H1 (cell line): ENCODE measurements at regions not wholly inside any gene's neighbourhood (a gene's known extent, or its start where the extent isn't known, plus 50 kb on each side); places are given as distances from the start of the nearest gene placed in this dataset.

Experiments used
- BCL11A ChIP-seq, 2 experiments: IDR thresholded peaks; one replicate each; pipeline ENCODE4 v1.6.1; 2011; ENCODE audit warnings: low read depth in 2 of 2, low read length in 2 of 2, mild to moderate bottlenecking in 2 of 2
- MAX ChIP-seq: IDR thresholded peaks from 2 replicates; pipeline ENCODE4 v1.6.1; 2012; ENCODE audit warnings: inconsistent platforms
- NANOG ChIP-seq: IDR thresholded peaks from 2 replicates; pipeline ENCODE4 v1.6.1; 2011; ENCODE audit warnings: low read length, low read depth, mild to moderate bottlenecking, inconsistent platforms; ENCODE audit not compliant: insufficient read depth, poor library complexity, severe bottlenecking

GRCh38 chr10:53579773-53580172 is 807.2 kb upstream of the MBL2 start (continued):
- TF ChIP-seq BCL11A (IDR thresholded peaks at IDR 0.05; ENCODE audit: low read depth in 2 of 2, low read length in 2 of 2) (no peak), MAX (no peak), NANOG (no peak)
